Head of caudate nucleus (tissue), 42 donors: ENCODE measurements at regions not wholly inside any gene's neighbourhood (a gene's known extent, or its start where the extent isn't known, plus 50 kb on each side); places are given as distances from the start of the nearest gene placed in this dataset.

Experiments
- DNase-seq, 42 donors: peaks; one replicate each; pipeline versions ENCODE4 v3.0.0 to v3.0.0-alpha.2; 2020 to 2021; ENCODE audit warnings: mixed read lengths in 7 of 42
- intact Hi-C: fragments of 100-400 bp; cut with DNase I; formaldehyde crosslinking; loops from one replicate; pipeline ENCODE4 v1.15.0; 2022

GRCh38 chr1:91575909-91576519, 75.4 kb downstream of the CDC7 start:
- DNase-seq = no peak
- intact Hi-C loops = no loop called here

DNA sequence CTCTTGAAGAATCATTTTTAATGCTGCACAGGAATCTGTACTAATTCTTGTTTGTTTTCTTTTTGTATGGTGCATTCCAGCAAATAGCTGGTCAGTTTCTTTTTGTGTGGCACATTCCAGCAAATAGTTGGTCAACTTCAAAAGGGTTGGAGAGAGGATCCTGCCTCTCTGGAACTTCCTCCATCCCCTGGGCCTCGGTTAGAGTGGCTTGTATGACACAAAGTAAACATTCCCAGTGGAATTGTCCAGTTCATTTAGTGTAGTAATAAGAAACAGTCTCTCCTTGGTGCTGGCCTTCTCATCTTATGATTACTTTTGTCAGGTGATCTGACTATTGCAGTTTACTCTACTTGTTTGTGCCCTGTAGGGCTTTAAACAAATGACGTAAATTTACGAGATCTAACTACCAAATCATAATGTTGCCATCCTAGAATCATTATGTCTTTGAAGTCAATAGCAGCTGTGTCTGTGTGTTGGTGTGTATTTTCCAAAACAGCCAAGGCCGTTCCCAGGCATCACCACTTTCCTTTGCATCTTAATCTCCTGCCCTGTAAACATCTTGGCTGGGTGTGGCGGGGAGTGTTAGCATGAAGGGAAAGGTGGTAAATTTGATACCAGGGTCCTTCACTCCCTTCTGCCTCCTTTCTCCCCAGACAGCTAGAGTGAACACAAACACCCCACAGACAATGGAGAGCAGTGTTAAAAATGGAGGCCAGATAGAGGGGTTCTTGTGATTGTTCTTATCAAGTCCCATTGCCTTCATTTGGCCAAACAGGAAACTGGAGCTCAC, 77.9 kb downstream of the CDC7 start:
- intact Hi-C loops = no loop called here
- DNase-seq = no peak

- no peak for DNase-seq
- intact Hi-C loops = no loop called here
Measured at GRCh38 chr1:91579658-91580228, 79.1 kb downstream of the CDC7 start.

DNA sequence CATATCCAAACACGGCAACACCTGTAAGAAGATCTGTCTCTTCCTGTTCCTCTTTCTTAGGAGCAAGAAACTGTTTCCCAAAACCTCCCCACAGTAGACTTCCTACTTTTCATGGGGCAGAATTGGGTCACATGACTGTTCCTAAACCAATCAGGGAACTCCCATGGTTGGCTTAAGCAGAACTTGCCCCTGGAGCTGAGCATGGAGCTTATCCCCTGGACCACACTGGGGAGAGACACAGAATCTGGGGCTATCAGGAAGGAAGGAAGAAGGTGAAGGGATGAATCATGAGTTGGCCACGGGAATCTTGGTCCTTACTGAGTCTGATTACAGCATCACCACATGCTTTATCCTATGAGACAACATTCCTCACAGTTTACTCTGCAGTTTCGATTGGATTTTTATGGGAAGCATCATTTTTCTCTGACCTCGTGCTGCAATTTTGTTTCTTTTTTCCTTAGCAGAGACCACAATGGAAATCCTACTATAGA, 81.8 kb downstream of the CDC7 start:
- no peak for DNase-seq
- intact Hi-C loops = no loop called here

GRCh38 chr1:91583326-91583755, 82.7 kb downstream of the CDC7 start:
- no peak for DNase-seq
- intact Hi-C loops = no loop called here

DNA sequence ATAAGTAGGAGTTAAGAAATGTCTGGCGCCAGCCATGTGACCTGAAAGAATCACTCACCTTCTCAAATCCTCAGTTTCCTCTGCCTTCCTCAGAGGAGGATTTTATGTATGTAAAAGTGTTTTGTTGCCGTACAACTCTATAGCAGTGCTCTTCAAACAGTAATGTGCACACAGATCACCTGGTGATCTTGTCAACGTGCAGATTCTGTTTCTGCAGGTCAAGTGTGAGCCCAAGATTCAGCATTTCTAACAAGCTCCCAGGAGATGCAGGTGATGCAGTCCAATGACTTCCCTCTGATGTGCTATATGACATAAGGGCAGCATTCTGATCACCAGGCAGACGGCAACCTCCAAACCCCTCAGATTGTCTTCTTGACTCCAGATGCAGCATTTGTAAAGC, 83.7 kb downstream of the CDC7 start:
- intact Hi-C loops = no loop called here

GRCh38 chr1:91584878-91585277, 84.2 kb downstream of the CDC7 start:
- intact Hi-C loops = no loop called here
- no peak for DNase-seq

More for the DNA sequence above, 83.7 kb downstream of the CDC7 start:
- DNase-seq = no peak

- intact Hi-C loops = no loop called here
- no peak for DNase-seq
Measured at GRCh38 chr1:91585502-91585901, 84.9 kb downstream of the CDC7 start.

GRCh38 chr1:91585982-91586381, 85.3 kb downstream of the CDC7 start:
- intact Hi-C loops = no loop called here
- no peak for DNase-seq

DNA sequence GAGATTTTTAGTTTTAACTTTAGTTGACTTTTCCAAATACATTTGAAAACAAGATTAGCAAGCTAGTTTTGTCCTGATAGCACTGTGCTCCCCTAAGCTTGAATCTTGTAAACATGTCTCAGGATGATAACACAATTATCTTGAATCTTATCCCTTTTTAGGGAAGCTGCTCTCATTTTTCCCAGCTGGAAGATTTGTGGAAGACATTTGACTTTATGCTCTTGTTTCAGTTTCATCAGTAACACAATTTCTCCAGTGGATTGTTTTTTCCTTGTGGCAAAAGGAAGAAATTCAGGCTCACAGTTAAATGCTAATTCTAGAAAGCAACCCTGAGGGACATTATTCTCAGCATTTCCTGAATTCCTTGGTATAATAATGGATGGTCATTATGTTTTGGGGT, 88.8 kb downstream of the CDC7 start:
- DNase-seq = no peak
- intact Hi-C loops = no loop called here

DNA sequence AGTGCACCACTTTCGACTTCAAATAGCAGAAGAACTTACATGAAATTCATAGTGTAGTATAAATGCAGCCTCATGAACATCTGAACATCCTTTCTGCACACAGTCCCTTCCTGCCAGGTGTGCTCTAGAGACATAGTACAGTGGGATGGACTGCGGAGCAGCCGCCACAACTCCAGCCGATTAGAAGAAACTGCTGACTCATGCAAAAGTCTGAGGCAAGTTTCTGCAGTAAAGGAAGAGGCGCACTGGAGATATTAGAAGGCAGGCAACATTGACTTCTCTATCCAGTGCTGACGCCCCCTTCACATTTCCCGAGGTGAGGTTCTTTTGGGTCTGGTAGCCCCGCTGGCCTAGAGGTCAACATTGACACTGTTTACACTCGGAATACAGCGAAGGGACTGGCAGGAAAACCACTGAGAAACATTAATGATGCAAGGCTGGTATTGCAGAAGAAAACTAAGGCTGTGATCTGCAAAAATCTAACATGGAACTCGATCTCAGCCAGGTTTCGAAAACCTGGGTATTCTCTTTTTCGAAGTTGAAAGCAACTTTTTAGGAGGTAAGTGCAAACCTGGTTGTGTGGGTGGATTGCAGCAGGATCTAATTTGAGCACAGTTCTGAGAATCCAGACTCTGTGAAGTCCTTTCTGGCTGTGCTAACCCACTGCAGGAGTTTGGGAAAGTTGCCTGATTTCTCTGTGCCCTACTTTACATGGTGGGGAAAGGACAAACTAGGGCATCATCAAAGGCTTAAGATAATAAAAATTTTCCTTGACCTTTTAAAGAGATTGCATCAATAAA, 90.7 kb downstream of the CDC7 start:
- DNase-seq = peak in 15 of 42 donors; percentile 5 to 69 (median 29)
- intact Hi-C loops = no loop called here

DNA sequence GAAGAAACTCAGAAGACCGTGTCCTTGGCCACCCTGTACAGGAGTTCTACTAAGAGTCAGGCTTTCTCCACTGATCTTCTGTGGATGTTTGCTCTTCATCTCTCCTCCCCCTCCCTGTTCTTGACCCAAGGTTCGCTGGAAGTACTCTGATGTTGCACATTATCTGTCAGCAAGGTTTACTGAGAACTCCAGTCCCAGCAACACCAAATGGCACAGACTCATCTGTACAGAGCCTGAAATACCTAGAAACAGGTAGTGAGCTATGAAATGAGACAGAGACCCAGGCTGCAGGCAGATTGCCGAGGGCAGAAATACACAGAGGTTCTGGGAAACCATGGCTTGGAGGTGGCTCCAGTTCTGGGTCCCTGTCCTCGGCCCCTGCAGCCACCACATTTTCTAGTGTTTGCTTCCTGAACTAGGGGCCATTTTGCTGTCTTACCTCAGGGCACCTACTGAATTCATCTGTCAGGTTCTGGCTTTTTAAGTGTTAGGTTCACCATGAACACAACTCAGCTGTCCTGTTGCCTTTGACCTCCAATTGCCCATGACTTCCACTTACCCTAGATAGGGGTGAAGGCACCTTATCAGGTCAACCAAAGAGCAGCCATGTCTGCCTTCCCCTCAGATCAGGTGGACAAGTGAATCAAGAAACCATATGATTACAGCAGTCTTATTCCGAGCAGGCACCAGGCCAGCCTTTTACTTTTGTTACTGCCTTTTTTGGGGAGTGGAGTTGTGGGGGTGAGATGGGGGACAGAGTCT, 92.2 kb downstream of the CDC7 start:
- intact Hi-C loops = no loop called here
- DNase-seq = no peak

- intact Hi-C loops = no loop called here
- no peak for DNase-seq
Measured at GRCh38 chr1:91594383-91595055, 93.9 kb downstream of the CDC7 start.

DNA sequence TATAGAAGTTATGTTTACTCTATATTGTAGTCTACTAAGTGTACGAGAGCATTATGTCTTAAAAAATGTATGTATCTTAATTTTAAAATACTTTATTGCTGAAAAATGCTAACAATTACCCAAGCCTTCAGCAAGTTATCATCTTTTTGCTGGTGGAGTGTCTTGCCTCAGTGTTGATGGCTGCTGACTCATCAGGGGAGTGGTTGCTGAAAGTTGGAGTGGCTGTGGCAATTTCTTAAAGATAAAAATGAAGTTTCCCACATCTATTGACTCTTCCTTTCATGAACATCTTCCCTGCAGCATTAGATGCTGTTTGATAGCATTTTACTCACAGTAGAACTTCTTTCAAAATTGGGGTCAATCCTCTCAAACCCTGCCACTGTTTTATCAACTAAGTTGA, 95.8 kb downstream of the CDC7 start:
- peak in 28 of 42 donors; percentile 6 to 78 (median 36) for DNase-seq
- intact Hi-C loops = no loop called here

DNA sequence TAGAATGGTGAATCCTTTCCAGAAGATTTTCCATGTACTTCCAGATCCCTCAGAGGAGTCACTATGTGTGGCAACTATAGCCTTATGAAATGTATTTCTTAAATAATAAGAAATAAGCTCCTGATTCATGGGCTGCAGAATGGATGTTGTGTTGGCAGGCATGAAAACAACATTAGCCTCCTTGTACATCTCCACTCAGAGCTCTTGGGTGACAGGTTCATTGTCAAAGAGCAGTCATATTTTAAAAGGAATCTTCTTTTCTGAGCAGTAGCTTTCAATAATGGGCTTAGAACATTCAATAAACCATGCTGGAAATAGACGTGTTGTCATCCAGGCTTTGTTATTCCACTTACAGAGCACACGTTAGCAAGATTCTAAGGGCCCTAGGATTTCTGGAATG, 96.6 kb downstream of the CDC7 start:
- intact Hi-C loops = no loop called here
- no peak for DNase-seq

- no peak for DNase-seq
- intact Hi-C loops = no loop called here
Measured at GRCh38 chr1:91600431-91601337, 100.0 kb downstream of the CDC7 start.
